ENCODE measurements at regions not wholly inside any gene's neighbourhood (a gene's known extent, or its start where the extent isn't known, plus 50 kb on each side); places are given as distances from the start of the nearest gene placed in this dataset.

DNA sequence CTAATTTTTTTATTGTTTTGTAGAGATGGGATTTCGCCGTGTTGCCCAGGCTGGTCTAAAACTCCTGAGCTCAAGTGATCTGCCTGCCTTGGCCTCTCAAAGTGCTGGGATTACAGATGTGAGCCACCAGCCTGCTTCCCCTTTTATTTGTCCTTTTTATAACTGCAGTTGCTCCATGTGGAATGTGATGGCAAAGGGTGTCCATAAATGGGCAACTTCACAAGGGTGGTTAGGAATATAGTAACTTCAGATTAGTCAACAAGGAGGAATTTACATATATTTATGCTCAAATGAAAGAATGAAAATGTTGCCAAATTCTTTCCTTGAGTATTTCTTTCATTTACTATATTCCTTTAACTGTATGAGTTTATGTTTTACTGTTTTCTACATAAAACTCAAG is 182.9 kb downstream of the BACH1 start:
- peak; percentile 50 for DNase-seq (ENCODE audit: low read depth)
- no peak overlapping the region for H3K4me3 ChIP-seq (ENCODE audit: control insufficient read depth, low read depth, low read length)
- TF ChIP-seq, protein P1, sequence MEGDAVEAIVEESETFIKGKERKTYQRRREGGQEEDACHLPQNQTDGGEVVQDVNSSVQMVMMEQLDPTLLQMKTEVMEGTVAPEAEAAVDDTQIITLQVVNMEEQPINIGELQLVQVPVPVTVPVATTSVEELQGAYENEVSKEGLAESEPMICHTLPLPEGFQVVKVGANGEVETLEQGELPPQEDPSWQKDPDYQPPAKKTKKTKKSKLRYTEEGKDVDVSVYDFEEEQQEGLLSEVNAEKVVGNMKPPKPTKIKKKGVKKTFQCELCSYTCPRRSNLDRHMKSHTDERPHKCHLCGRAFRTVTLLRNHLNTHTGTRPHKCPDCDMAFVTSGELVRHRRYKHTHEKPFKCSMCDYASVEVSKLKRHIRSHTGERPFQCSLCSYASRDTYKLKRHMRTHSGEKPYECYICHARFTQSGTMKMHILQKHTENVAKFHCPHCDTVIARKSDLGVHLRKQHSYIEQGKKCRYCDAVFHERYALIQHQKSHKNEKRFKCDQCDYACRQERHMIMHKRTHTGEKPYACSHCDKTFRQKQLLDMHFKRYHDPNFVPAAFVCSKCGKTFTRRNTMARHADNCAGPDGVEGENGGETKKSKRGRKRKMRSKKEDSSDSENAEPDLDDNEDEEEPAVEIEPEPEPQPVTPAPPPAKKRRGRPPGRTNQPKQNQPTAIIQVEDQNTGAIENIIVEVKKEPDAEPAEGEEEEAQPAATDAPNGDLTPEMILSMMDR (IDR thresholded peaks at IDR 0.05; ENCODE audit: control insufficient read depth, insufficient read depth, low read depth, low read length, missing control alignments) = no peak

DNA sequence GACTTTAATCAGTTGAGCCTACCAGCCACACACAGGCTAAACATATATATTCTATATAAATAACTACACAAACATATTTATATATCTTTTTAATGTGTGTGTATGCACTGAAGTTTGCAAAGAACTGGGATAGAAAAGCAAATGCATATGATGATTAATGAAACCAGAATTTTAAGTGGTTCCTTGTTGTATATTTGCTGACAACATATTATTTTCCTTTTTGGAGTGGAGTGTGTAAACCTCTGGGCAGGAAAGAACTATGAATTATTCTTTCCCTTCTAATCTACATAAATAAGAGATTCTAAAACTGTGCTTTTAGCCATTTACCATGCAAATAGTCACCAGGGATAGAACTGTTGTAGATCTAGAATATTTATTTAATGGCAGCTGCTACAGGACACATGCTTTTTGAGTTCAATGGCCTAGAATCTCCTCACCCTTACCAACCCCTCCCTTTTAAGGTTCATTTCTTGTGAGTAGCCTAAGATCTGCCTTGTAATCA is 187.6 kb downstream of the BACH1 start:
- no peak for DNase-seq (ENCODE audit: low read depth)
- TF ChIP-seq, protein P1 (IDR thresholded peaks at IDR 0.05; ENCODE audit: control insufficient read depth, insufficient read depth, low read depth, low read length, missing control alignments) = no peak
- H3K4me3 ChIP-seq (ENCODE audit: control insufficient read depth, low read depth, low read length) = no peak overlapping the region
